NT2/D1 (cell line): ENCODE measurements at regions not wholly inside any gene's neighbourhood (a gene's known extent, or its start where the extent isn't known, plus 50 kb on each side); places are given as distances from the start of the nearest gene placed in this dataset.

Experiments
- SUZ12 ChIP-seq: IDR thresholded peaks from 2 replicates; pipeline ENCODE4 v1.6.1; 2011; ENCODE audit not compliant: insufficient read length, insufficient read depth; ENCODE audit errors: extremely low read depth
- YY1 ChIP-seq: IDR thresholded peaks from 2 replicates; pipeline ENCODE4 v1.6.1; 2011; ENCODE audit not compliant: insufficient read length, insufficient read depth

GRCh38 chr17:59469786-59470485 is 95.5 kb upstream of the DHX40 start:
- TF ChIP-seq SUZ12 (no peak), YY1 (no peak)
